ENCODE measurements at regions not wholly inside any gene's neighbourhood (a gene's known extent, or its start where the extent isn't known, plus 50 kb on each side); places are given as distances from the start of the nearest gene placed in this dataset.

GRCh38 chr4:104206784-104207183 lies 287.9 kb downstream of the CXXC4 start:
- ATAC-seq: no peak
- Histone ChIP-seq H3K27ac (ENCODE audit: low read depth, low read length) (no peak overlapping the region), H3K36me3 (ENCODE audit: control insufficient read depth in 1 of 2, insufficient read depth in 2 of 2, low read length in 2 of 2) (no peaks in the 10 kb centered on the region), H2AFZ (ENCODE audit: low read depth, low read length, poor library complexity, severe bottlenecking) (no peak overlapping the region), H3K9me2 (ENCODE audit: insufficient read depth) (no peaks in the 10 kb centered on the region), H3K27me3 (ENCODE audit: insufficient read depth, low read length) (no peaks in the 10 kb centered on the region), H3K4me3 (replicated peaks in 1 of 2; ENCODE audit: low read depth in 1 of 2, low read length in 2 of 2) (no peak overlapping the region), H3K9ac (ENCODE audit: low read length) (no peak overlapping the region), H3K79me2 (ENCODE audit: insufficient read depth, low read length) (no peaks in the 10 kb centered on the region), H3K4me2 (ENCODE audit: low read length) (no peak overlapping the region), H4K20me1 (ENCODE audit: insufficient read depth) (no peaks in the 10 kb centered on the region), H3K9me3 (ENCODE audit: control insufficient read depth in 1 of 2, insufficient read depth in 1 of 2, low read depth in 1 of 2, low read length in 2 of 2) (no peaks in the 10 kb centered on the region), H3K4me1 (ENCODE audit: control insufficient read depth in 1 of 2, insufficient read depth in 2 of 2, low read length in 2 of 2) (no peaks in the 10 kb centered on the region)
- ChIA-PET POLR2A (no interaction called here), CTCF (no interaction called here), RAD21 (ENCODE audit: low non-redundant PET in 1 of 2, low total read pairs in 2 of 2, uncharacterized antibody in 2 of 2, unreplicated experiment in 2 of 2) (no interaction called here)
- no TSS peak for BruUV-seq (replicated peaks)
- no peak for DNase-seq (ENCODE audit: low read depth, low spot score)
- no peak for TF ChIP-seq MAX (IDR thresholded peaks at IDR 0.05)
- no peak for TF ChIP-seq ZFX (IDR thresholded peaks at IDR 0.05)
- no peak for TF ChIP-seq ATF3 (IDR thresholded peaks at IDR 0.05)
- no peak for TF ChIP-seq ZBTB33 (IDR thresholded peaks at IDR 0.05; ENCODE audit: extremely low read depth, insufficient replicate concordance, low read length)
- intact Hi-C loops (cut with micrococcal nuclease): no loop called here

GRCh38 chr4:104205116-104205515 lies 289.6 kb downstream of the CXXC4 start:
- Histone ChIP-seq H3K27me3 (ENCODE audit: insufficient read depth, low read length) (no peaks in the 10 kb centered on the region), H3K4me1 (ENCODE audit: control insufficient read depth in 1 of 2, insufficient read depth in 2 of 2, low read length in 2 of 2) (no peaks in the 10 kb centered on the region), H2AFZ (ENCODE audit: low read depth, low read length, poor library complexity, severe bottlenecking) (no peak overlapping the region), H3K79me2 (ENCODE audit: insufficient read depth, low read length) (no peaks in the 10 kb centered on the region), H4K20me1 (ENCODE audit: insufficient read depth) (no peaks in the 10 kb centered on the region), H3K4me2 (ENCODE audit: low read length) (no peak overlapping the region), H3K9me3 (ENCODE audit: control insufficient read depth in 1 of 2, insufficient read depth in 1 of 2, low read depth in 1 of 2, low read length in 2 of 2) (no peaks in the 10 kb centered on the region), H3K4me3 (replicated peaks in 1 of 2; ENCODE audit: low read depth in 1 of 2, low read length in 2 of 2) (no peak overlapping the region), H3K36me3 (ENCODE audit: control insufficient read depth in 1 of 2, insufficient read depth in 2 of 2, low read length in 2 of 2) (no peaks in the 10 kb centered on the region), H3K27ac (ENCODE audit: low read depth, low read length) (no peak overlapping the region), H3K9me2 (ENCODE audit: insufficient read depth) (no peaks in the 10 kb centered on the region), H3K9ac (ENCODE audit: low read length) (no peak overlapping the region)
- ChIA-PET POLR2A (no interaction called here), RAD21 (ENCODE audit: low non-redundant PET in 1 of 2, low total read pairs in 2 of 2, uncharacterized antibody in 2 of 2, unreplicated experiment in 2 of 2) (no interaction called here), CTCF (no interaction called here)
- BruUV-seq (replicated peaks): no TSS peak
- DNase-seq (ENCODE audit: low read depth, low spot score) (no peak), ATAC-seq (no peak)
- intact Hi-C loops (cut with micrococcal nuclease): no loop called here
- no peak for TF ChIP-seq SIN3A (IDR thresholded peaks at IDR 0.05; ENCODE audit: low read depth)
